ENCODE measurements at regions not wholly inside any gene's neighbourhood (a gene's known extent, or its start where the extent isn't known, plus 50 kb on each side); places are given as distances from the start of the nearest gene placed in this dataset.

DNA sequence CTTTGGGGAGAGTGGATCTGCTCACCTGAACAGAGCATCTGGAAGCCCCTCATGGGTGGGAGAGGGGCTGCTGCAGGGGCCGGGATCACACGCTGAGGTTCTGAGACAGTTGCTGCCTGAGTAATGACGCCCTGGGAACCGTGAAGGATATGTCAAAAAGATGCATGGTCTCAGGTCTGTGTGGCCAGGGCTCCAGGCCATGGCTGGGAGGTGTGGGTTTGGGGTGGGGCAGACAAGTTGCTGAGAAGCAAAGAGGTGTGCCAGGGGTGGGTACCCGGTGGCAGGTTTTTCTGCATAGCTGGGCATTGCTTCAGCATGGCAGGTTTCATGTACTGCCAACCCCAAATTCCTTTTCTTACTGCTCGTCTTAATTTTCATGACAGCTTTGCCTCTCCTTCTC is 133.5 kb downstream of the RPIA start:
- Histone ChIP-seq H3K9me3 (replicated peaks in 1 of 3) (no peaks in the 10 kb centered on the region), H3K27me3 (no peaks in the 10 kb centered on the region), H3K4me3 (no peak overlapping the region), H3K27ac (no peak overlapping the region), H3K36me3 (replicated peaks in 1 of 2) (no peaks in the 10 kb centered on the region), H3K4me1 (replicated peaks in 1 of 2) (no peaks in the 10 kb centered on the region)
- TF ChIP-seq, protein P1, sequence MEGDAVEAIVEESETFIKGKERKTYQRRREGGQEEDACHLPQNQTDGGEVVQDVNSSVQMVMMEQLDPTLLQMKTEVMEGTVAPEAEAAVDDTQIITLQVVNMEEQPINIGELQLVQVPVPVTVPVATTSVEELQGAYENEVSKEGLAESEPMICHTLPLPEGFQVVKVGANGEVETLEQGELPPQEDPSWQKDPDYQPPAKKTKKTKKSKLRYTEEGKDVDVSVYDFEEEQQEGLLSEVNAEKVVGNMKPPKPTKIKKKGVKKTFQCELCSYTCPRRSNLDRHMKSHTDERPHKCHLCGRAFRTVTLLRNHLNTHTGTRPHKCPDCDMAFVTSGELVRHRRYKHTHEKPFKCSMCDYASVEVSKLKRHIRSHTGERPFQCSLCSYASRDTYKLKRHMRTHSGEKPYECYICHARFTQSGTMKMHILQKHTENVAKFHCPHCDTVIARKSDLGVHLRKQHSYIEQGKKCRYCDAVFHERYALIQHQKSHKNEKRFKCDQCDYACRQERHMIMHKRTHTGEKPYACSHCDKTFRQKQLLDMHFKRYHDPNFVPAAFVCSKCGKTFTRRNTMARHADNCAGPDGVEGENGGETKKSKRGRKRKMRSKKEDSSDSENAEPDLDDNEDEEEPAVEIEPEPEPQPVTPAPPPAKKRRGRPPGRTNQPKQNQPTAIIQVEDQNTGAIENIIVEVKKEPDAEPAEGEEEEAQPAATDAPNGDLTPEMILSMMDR (IDR thresholded peaks at IDR 0.05): no peak
- no peak for TF ChIP-seq POLR2A (IDR thresholded peaks at IDR 0.05)
- WGBS, 4 donors: 43 to 59% (median 53%) methylated on average over 6 of the region's 6 CpGs
- DNase-seq: no peak
- intact Hi-C loops (cut with DNase I): no loop called here

DNA sequence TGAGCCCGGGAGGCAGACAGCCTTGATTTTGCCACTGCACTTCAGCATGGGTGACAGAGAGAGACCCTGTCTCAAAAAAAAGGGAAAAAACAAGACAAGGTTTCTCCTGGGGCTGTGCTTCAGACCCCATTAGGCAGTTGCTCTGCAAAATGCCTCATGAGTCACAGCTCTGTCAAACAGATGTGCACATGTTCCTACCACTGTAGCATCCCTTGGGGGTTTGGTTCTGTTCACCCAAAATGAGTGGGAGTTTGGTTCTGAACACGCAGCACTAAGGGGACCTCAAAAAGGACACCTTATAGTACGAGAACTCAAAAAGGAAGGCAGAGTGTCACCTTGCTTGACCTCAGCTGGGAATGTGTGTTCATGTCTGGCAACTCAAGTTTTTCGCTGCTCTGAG is 134.9 kb downstream of the RPIA start:
- DNase-seq: no peak
- TF ChIP-seq, protein P1 (IDR thresholded peaks at IDR 0.05): no peak
- TF ChIP-seq POLR2A (IDR thresholded peaks at IDR 0.05): no peak
- no peaks in the 10 kb centered on the region for H3K36me3 ChIP-seq (replicated peaks in 1 of 2)
- 69 to 77% (median 73%) methylated on average over 4 of the region's 4 CpGs for WGBS, 4 donors
- H3K9me3 ChIP-seq (replicated peaks in 1 of 3): no peaks in the 10 kb centered on the region
- intact Hi-C loops (cut with DNase I): no loop called here
- H3K27ac ChIP-seq: no peak overlapping the region
- no peaks in the 10 kb centered on the region for H3K27me3 ChIP-seq
- H3K4me3 ChIP-seq: no peak overlapping the region
- no peaks in the 10 kb centered on the region for H3K4me1 ChIP-seq (replicated peaks in 1 of 2)

DNA sequence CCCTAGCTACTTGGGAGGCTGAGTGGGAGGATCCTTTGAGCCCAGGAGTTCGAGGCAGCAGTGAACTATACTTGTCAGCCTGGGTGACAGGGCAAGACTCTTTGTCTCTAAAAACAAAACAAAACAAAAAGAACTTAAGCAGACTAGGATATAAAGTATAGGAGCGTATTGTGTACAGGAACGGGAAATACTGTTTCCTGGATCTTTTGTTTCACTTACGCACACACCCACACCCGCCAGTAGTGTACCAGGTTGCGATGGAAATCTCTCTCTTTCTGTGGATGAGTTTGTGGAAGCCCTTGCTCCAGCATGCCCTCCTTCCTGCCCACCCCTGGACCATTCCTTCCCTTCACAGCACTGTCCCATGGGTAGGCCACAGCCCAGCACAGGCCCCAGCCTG is 136.3 kb downstream of the RPIA start:
- H3K4me1 ChIP-seq (replicated peaks in 1 of 2): no peaks in the 10 kb centered on the region
- H3K36me3 ChIP-seq (replicated peaks in 1 of 2): no peaks in the 10 kb centered on the region
- peak overlapping the region in 1 of 5 donors; percentile 40 for H3K27ac ChIP-seq
- no peak for DNase-seq
- 77 to 88% (median 82%) methylated on average over 6 of the region's 6 CpGs for WGBS, 4 donors
- intact Hi-C loops (cut with DNase I): no loop called here
- no peaks in the 10 kb centered on the region for H3K9me3 ChIP-seq (replicated peaks in 1 of 3)
- TF ChIP-seq, protein P1 (IDR thresholded peaks at IDR 0.05): no peak
- TF ChIP-seq POLR2A (IDR thresholded peaks at IDR 0.05): no peak
- no peak overlapping the region for H3K4me3 ChIP-seq
- H3K27me3 ChIP-seq: no peaks in the 10 kb centered on the region

DNA sequence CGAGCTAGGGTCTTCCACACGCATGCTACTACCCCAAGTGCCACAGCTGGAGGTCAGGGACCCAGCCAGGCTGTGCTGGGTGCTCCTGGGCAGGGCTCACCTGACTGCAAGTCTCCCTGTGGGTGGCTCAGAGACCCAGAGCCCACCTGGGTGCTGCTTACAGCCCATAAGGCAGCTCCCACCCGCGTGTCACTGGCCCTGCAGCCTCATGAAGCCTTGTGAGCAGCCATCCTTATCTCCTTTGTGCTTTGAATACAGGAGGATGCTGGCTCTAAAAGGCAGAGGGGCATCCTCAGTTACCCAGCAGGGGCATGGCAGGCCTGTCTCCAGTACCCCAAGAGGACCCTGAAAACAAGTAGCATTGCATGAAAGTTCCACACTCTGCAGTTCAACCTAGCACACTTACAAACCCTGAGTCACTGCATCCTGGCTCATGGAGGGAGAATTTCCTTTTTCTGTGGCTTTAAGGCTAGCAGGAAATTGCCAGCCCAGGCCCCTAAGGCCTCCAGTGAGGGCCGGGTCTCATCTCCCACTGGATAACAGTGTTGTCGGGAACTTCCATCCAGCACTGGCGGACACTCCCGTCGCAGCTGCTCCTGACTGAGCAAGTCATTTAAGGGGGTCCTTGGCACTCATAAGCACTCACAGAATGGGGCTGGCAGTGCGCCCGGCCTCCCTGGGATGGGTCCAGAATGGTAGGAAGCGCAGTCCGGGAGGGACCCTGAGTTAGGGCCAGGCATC is 137.1 kb downstream of the RPIA start:
- Histone ChIP-seq H3K27ac (peak overlapping the region in 1 of 5 donors; percentile 40), H3K9me3 (replicated peaks in 1 of 3) (no peaks in the 10 kb centered on the region), H3K27me3 (no peaks in the 10 kb centered on the region), H3K36me3 (replicated peaks in 1 of 2) (no peaks in the 10 kb centered on the region), H3K4me3 (no peak overlapping the region), H3K4me1 (replicated peaks in 1 of 2) (no peaks in the 10 kb centered on the region)
- no peak for TF ChIP-seq POLR2A (IDR thresholded peaks at IDR 0.05)
- TF ChIP-seq, protein P1 (IDR thresholded peaks at IDR 0.05): no peak
- peak in 3 of 7 donors; percentile 11 to 27 (median 18) for DNase-seq
- 53 to 76% (median 68%) methylated on average over 11 to 13 of the region's 13 CpGs for WGBS, 4 donors
- intact Hi-C loops (cut with DNase I): no loop called here
